Osteoblast (primary cell): ENCODE measurements at regions not wholly inside any gene's neighbourhood (a gene's known extent, or its start where the extent isn't known, plus 50 kb on each side); places are given as distances from the start of the nearest gene placed in this dataset.

Experiments
- DNase-seq: peaks from one replicate; pipeline ENCODE4 v3.0.0; 2011; ENCODE audit warnings: low spot score, mixed read lengths; ENCODE audit not compliant: insufficient read length; ENCODE audit errors: missing footprints
- H2AFZ ChIP-seq: 2 replicates; pipeline ENCODE4 v1.6.0; 2011; ENCODE audit warnings: mild to moderate bottlenecking, low read length
- H3K27ac ChIP-seq: 2 replicates; pipeline ENCODE4 v1.5.1; 2011; ENCODE audit warnings: mild to moderate bottlenecking, low read depth, low read length, moderate library complexity
- H3K27me3 ChIP-seq: 2 replicates; pipeline ENCODE4 v1.6.0; 2012; ENCODE audit warnings: mild to moderate bottlenecking, control low read depth, inconsistent platforms, low read length, moderate library complexity; ENCODE audit not compliant: insufficient read depth
- H3K36me3 ChIP-seq: 2 replicates; pipeline ENCODE4 v1.5.1; 2011; ENCODE audit warnings: mild to moderate bottlenecking, low read length, control low read depth, moderate library complexity; ENCODE audit not compliant: insufficient read depth
- H3K4me1 ChIP-seq: 2 replicates; pipeline ENCODE4 v1.5.1; 2011; ENCODE audit warnings: mild to moderate bottlenecking, low read length, control low read depth, moderate library complexity; ENCODE audit not compliant: insufficient read depth
- H3K4me2 ChIP-seq: 2 replicates; pipeline ENCODE4 v1.6.0; 2011; ENCODE audit warnings: mild to moderate bottlenecking, low read length; ENCODE audit not compliant: insufficient read depth
- H3K4me3 ChIP-seq: fragments of 200-600 bp; sonication (generic); 3 replicates; pipeline ENCODE4 v1.5.1; 2012; ENCODE audit warnings: mild to moderate bottlenecking, low read length, inconsistent platforms; ENCODE audit not compliant: insufficient read depth
- H3K79me2 ChIP-seq: 2 replicates; pipeline ENCODE4 v1.6.0; 2012; ENCODE audit warnings: mild to moderate bottlenecking, low read length, control low read depth, inconsistent platforms; ENCODE audit not compliant: insufficient read depth
- H3K9me3 ChIP-seq: 2 replicates; pipeline ENCODE4 v1.5.1; 2011; ENCODE audit warnings: low read depth, low read length, control low read depth
- H4K20me1 ChIP-seq: 2 replicates; pipeline ENCODE4 v1.6.0; 2012; ENCODE audit warnings: mild to moderate bottlenecking, low read length, control low read depth; ENCODE audit not compliant: insufficient read depth
- CTCF ChIP-seq: IDR thresholded peaks from 2 replicates; pipeline ENCODE4 v1.5.1; 2011; ENCODE audit warnings: mild to moderate bottlenecking, low read depth, low read length, moderate library complexity; ENCODE audit errors: extremely low read depth

GRCh38 chr6:26197933-26198721 is 110.9 kb downstream of the HFE start:
- H4K20me1 ChIP-seq, result peaks cover 5% of the 10 kb centered on the region
- no peaks in the 10 kb centered on the region for H3K9me3 ChIP-seq
- H3K4me3 ChIP-seq, result peak overlapping the region; percentile 82
- H3K36me3 ChIP-seq, result no peaks in the 10 kb centered on the region
- TF ChIP-seq CTCF, result no peak
- peak overlapping the region; percentile 93 for H3K27ac ChIP-seq
- peaks cover 23% of the 10 kb centered on the region for H3K4me1 ChIP-seq
- peaks cover 6% of the 10 kb centered on the region for H3K79me2 ChIP-seq
- peak overlapping the region; percentile 96 for H3K4me2 ChIP-seq
- H2AFZ ChIP-seq, result peak overlapping the region; percentile 11
- H3K27me3 ChIP-seq, result no peaks in the 10 kb centered on the region
- no peak for DNase-seq

GRCh38 chr6:26198722-26199056 is 111.5 kb downstream of the HFE start:
- H3K4me1 ChIP-seq, result peaks cover 24% of the 10 kb centered on the region
- peaks cover 6% of the 10 kb centered on the region for H3K79me2 ChIP-seq
- peaks cover 5% of the 10 kb centered on the region for H4K20me1 ChIP-seq
- peak overlapping the region; percentile 96 for H3K4me2 ChIP-seq
- H2AFZ ChIP-seq, result peak overlapping the region; percentile 11
- H3K4me3 ChIP-seq, result peak overlapping the region; percentile 82
- H3K27me3 ChIP-seq, result no peaks in the 10 kb centered on the region
- peak overlapping the region; percentile 93 for H3K27ac ChIP-seq
- H3K36me3 ChIP-seq, result no peaks in the 10 kb centered on the region
- no peak for TF ChIP-seq CTCF
- no peaks in the 10 kb centered on the region for H3K9me3 ChIP-seq
- no peak for DNase-seq

- Histone ChIP-seq H3K27ac (peak overlapping the region; percentile 93), H3K9me3 (no peaks in the 10 kb centered on the region), H3K27me3 (no peaks in the 10 kb centered on the region), H3K79me2 (peaks cover 6% of the 10 kb centered on the region), H3K36me3 (no peaks in the 10 kb centered on the region), H3K4me3 (peak overlapping the region; percentile 82), H3K4me2 (peak overlapping the region; percentile 96), H3K4me1 (peaks cover 29% of the 10 kb centered on the region), H4K20me1 (peaks cover 5% of the 10 kb centered on the region), H2AFZ (peak overlapping the region; percentile 89)
- TF ChIP-seq CTCF, result no peak
- DNase-seq, result peak; percentile 88
Observed at GRCh38 chr6:26199057-26199772, 112.0 kb downstream of the HFE start.
